ENCODE measurements at regions not wholly inside any gene's neighbourhood (a gene's known extent, or its start where the extent isn't known, plus 50 kb on each side); places are given as distances from the start of the nearest gene placed in this dataset.

DNA sequence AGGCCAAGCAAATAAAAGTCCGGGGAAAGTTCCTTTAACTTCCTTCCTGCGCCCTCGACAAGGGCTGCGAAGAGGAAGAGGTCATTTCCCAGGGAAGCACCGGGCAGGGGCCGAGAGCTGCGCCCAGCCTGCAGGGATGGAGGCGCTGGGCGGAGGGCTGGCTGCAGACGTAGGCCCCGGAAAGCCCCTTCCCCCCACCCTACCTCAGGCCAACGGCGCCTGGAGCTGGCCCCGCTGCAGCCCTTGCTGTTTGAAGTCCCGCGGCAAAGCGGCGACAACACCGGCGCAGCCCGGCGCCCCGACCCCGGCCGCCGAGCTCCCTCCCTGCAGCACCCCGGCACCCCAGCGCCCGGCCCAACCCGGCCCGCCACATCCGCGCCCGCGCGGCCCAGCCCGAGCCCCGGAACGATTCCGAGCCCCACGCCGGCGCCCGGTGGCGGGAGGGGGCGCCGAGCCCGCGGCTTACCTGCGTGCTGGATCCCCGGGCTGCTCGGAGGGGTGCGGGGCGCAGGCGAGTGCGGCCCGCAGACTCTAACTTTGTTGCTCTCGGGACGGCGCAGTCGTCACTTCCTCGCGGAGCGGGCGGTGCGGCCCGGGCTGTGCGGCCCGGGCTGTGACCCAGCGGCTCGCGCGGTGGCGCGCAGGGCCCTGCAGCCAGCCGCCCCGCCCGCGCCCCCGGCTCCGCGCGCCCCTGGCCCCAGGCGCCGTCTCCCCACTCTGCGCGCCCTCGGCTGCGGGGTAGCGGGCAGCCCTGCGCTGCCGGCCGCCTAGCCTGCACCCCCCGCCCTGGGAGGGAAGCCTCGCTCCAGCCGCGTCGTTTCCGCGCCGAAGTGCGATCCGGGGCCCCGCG lies 64.8 kb upstream of the PTGR2 start:
- TF ChIP-seq, protein P1, sequence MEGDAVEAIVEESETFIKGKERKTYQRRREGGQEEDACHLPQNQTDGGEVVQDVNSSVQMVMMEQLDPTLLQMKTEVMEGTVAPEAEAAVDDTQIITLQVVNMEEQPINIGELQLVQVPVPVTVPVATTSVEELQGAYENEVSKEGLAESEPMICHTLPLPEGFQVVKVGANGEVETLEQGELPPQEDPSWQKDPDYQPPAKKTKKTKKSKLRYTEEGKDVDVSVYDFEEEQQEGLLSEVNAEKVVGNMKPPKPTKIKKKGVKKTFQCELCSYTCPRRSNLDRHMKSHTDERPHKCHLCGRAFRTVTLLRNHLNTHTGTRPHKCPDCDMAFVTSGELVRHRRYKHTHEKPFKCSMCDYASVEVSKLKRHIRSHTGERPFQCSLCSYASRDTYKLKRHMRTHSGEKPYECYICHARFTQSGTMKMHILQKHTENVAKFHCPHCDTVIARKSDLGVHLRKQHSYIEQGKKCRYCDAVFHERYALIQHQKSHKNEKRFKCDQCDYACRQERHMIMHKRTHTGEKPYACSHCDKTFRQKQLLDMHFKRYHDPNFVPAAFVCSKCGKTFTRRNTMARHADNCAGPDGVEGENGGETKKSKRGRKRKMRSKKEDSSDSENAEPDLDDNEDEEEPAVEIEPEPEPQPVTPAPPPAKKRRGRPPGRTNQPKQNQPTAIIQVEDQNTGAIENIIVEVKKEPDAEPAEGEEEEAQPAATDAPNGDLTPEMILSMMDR (IDR thresholded peaks at IDR 0.05; ENCODE audit: borderline replicate concordance, extremely low read depth, low read length, poor library complexity, severe bottlenecking) = no peak
- no peak for TF ChIP-seq EZH2 (IDR thresholded peaks at IDR 0.05; ENCODE audit: borderline replicate concordance, low read depth, low read length, severe bottlenecking)
